ENCODE measurements at regions not wholly inside any gene's neighbourhood (a gene's known extent, or its start where the extent isn't known, plus 50 kb on each side); places are given as distances from the start of the nearest gene placed in this dataset.

DNA sequence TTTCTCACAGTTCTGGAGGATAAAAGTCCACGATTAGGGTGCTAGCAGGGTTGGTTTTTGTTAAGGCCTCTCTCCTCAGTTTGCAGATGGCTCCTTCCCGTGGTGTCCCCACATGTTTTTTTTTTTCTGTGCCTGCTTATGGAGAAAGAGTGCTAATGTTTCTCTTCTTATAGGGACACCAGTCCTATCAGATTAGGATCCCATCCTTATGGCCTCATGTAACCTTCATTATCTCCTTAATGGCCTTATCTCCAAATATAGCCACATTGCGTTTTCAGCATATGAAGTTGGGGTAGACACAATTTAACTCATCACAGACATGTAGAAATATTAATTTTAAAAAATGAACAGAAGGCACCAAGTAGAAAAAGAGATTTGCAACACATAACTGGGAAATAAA lies 755.7 kb upstream of the CELF4 start:
- TF ChIP-seq, protein P1, sequence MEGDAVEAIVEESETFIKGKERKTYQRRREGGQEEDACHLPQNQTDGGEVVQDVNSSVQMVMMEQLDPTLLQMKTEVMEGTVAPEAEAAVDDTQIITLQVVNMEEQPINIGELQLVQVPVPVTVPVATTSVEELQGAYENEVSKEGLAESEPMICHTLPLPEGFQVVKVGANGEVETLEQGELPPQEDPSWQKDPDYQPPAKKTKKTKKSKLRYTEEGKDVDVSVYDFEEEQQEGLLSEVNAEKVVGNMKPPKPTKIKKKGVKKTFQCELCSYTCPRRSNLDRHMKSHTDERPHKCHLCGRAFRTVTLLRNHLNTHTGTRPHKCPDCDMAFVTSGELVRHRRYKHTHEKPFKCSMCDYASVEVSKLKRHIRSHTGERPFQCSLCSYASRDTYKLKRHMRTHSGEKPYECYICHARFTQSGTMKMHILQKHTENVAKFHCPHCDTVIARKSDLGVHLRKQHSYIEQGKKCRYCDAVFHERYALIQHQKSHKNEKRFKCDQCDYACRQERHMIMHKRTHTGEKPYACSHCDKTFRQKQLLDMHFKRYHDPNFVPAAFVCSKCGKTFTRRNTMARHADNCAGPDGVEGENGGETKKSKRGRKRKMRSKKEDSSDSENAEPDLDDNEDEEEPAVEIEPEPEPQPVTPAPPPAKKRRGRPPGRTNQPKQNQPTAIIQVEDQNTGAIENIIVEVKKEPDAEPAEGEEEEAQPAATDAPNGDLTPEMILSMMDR (conservative IDR thresholded peaks at IDR 0.05; ENCODE audit: low read depth in 2 of 2) = no peak
- TF ChIP-seq STAT1 (IDR thresholded peaks at IDR 0.05; ENCODE audit: unreplicated experiment) = no peak

All from GM23338 (cell line).